NCI-H748 (cell line): ENCODE measurements at regions not wholly inside any gene's neighbourhood (a gene's known extent, or its start where the extent isn't known, plus 50 kb on each side); places are given as distances from the start of the nearest gene placed in this dataset.

ENCODE experiments used
- DNase-seq: peaks from one replicate; lab custom pipeline; 2025; ENCODE audit not compliant: unreplicated experiment; lab: John Stamatoyannopoulos, UW

GRCh38 chr7:46839651-46840050 is 742.3 kb downstream of the TNS3 start:
- no peak for DNase-seq

- DNase-seq: no peak
Measured at GRCh38 chr7:46838463-46838862, 743.4 kb downstream of the TNS3 start.

- no peak for DNase-seq
Measured at GRCh38 chr7:46835556-46835955, 746.4 kb downstream of the TNS3 start.

DNA sequence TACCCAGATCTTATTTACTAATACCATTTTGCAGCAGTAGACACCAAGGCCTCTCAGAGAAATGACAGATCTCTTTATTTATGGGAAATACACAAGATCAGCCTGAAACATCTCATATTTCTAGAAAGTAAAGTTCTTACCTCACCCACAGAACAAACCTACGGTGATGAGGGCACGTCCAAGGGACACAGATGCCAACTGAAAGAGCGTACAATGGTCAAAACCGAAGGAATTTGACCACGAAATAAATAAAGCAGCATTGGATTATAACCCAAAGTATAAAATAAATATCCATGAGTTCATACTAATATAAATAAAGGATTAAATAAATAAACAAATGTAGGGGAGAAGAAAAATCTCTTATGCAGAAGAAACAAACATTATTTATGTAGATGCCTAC is 747.0 kb downstream of the TNS3 start:
- no peak for DNase-seq

DNA sequence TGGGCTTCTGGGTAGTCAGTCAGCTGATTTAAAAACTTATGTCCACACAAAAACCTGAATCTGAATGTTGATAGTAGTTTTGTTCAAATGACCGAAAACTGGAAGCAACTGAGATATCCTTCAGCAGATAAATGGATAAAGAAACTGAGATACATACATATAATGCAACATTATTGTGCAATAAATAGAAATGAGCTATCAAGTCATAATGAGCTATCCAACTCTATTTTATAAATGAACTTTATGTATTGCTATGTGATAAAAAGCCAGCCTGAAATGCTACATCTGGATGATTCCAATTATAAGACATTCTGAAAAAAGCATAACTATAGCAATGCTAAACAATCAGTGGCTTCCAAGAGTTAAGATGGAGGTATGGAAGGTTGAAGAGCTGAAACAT is 748.7 kb downstream of the TNS3 start:
- DNase-seq: no peak

- DNase-seq: no peak
Measured at GRCh38 chr7:46832136-46832535, 749.8 kb downstream of the TNS3 start.

DNA sequence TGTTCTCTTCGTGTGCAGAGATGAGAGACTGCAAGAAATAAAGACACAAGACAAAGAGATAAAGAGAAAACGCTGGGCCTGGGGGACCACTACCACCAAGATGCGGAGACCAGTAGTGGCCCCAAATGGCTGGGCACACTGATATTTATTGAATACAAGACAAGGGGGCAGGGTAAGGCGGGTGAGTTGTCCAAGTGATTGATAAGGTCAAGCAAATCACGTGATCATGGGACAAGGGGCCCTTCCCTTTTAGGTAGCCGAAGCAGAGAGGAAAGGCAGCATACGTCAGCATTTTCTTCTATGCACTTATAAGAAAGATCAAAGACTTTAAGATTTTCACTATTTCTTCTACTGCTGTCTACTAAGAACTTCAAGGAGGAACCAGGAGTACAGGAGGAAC is 762.1 kb downstream of the TNS3 start:
- DNase-seq: no peak

DNA sequence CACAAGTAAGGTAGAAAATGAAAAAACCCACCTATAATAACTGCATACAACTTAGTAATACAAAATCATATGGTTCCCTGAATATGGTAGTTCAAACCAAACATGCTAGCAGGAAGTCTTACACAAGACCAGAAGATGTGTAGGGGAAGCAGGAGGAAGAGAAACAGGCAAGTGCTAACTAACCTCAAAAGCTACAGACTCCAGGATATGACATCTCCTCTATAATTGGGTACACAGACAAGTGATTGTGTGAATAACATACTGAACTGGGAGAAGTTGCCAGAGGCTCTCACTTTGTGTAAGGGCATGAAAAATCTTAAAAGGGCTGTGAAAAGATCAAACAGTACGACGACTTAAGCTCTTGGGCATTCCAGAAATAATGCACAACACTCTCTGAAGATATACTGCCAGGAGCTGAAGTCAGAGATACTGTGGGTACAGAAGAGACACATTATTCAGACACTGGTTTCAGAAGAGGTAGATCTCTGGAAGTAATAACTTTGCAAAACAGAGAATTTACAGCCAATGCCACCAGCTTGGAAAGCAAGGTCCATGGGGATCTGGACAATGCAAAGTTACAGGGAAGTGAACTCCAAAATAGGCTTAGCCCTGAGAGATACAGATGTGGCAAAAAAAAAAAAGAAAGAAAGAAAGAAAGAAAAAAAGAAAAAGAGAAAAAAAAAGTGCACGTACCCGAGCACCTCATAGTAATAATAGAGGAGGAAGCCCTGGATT is 767.2 kb downstream of the TNS3 start:
- DNase-seq: no peak

DNA sequence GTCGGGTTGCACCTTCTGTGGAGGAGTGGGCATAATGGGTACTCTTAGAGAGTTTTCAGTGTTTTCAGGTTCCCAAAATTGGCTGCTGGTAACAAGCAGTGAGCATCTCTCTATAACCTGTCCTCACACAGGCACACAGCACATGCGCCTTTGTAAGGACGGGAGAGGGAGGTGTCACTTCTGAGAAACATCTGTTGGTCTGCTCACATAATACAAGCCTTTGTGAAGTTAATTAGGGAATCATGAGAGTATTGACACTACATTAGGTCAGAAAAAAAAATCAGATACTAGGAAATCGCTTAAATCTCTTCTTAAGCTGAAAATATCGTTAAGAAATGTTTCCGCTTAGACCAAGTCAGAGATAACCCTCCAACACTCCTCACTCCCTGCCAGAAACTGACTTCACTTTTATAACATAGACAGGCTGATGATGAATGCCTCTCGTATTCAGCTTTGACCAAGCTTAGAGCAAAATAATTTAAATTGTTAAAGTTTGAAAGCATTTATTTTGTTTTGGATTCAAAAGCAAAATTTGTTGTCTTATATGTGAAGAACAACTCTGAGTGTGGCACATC is 769.7 kb downstream of the TNS3 start:
- DNase-seq: no peak

DNA sequence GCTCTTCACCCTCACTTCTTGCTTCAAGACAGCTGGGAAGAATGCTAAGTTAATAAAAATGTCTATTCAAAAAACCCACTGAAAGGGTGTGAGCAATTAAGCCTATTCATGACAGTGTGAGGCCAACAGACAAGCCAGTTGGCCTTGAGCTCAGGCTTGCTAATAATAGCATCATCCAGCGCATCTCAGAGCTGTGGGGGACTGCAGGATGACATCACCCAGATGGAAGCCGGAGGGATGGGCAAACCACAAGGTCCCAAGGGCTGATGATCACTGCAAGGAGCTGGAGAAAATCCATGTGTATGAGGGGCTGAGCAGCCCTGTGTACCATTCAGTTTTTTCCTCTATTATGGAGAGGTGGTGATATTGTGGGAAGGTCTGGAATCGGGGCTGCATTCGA is 770.4 kb downstream of the TNS3 start:
- DNase-seq: peak; percentile 15

DNA sequence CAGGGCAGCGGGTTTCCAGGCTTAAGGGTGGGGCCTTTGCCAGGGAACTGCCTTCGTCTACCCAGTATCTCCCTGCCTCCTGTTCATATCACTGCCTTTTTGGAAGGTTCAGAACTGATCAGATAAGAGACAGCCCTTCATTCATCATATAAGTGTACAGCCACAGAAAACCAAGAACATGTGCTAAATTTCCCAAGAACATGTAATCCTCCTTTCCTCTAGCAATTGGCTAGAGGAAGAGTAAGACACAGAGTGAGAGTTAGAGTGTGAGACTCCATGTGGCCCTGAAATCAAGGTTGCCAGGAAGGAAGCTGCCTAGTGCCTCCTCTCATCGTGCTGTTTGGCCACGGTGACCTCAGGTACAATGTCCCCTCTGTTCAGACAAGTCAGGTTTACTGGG is 770.9 kb downstream of the TNS3 start:
- no peak for DNase-seq

GRCh38 chr7:46809886-46810285 is 772.0 kb downstream of the TNS3 start:
- DNase-seq: no peak

- DNase-seq: no peak
Measured at GRCh38 chr7:46806856-46807255, 775.1 kb downstream of the TNS3 start.

DNA sequence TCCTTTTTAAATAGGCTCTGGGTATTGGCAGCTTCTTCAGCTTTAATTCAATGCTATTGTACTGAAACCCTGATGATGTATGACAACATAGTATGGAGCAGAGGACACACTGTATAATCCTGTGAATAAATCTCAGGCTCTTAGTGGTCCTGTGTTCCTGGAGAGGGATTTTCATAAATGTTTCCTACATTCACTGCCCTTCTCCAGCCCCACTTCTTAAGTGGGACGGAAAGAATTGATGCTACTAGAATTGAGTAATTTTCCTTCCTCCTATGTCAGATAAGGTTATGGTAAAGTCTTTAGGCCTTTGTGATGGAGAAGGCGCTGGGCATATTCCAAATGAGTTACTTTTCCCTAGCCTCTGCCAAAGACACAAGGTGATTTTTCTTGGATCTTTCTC is 779.4 kb downstream of the TNS3 start:
- no peak for DNase-seq

DNA sequence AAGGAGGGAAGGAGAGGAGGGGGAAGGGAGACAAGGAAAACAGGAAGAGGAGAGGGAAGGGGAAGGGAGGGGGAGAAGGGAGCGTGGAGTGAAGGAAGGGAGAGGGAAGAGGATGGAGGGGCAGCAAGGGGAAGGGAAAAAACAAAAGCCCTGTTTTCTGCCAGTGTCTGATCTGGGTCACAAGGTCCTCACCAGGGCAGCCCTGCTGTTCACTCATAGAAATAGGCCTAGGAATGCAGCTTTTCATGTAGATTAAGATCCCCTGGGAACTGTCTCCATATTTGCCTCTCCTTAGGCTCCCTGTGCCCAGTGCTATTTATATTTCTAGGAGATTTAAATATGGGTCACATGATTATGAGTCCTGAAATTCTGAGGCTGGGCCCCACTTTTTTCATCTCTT is 790.7 kb downstream of the TNS3 start:
- no peak for DNase-seq

- DNase-seq: no peak
Measured at GRCh38 chr7:46786995-46787394, 794.9 kb downstream of the TNS3 start.

GRCh38 chr7:46786221-46786954 is 795.5 kb downstream of the TNS3 start:
- no peak for DNase-seq

DNA sequence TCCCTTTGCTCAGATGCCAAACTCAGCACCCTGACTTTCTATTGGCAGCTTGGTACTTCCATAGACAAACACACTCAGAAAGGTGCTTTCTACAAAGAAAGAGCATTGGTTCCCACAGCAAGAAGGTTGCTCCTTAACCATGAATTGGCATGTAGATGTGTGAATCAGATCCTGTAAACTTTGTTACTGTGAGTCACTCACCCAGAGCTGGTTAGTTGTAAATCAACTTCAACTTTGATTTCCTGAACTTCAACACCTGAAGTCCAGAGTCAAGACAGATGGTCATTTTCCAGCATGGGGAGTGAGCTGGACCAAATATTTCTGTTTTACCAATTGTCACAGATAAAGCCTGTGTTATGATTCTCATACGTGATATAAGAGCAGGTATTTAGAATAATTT is 797.2 kb downstream of the TNS3 start:
- no peak for DNase-seq

GRCh38 chr7:46781901-46782439 is 799.9 kb downstream of the TNS3 start:
- DNase-seq: no peak

GRCh38 chr7:46776790-46777189 is 805.1 kb downstream of the TNS3 start:
- DNase-seq: peak; percentile 8

DNA sequence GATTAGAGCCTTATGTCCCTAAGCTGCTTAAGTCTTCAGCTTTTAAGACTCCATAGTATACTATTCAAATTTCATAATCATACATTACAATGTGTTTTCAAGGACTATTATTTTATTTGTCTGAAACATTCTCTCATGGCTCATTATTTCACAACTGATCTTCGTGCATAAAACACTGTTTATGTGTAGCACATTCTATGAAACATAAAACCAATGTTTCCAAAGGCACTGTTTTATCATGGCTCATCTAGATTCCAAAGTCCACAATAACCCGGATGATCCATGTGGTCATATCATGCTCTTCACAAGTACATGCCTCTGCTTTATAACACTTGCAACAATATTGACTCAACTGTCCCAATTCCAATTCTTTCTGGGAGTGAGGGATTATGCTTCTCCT is 806.1 kb downstream of the TNS3 start:
- DNase-seq: no peak

DNA sequence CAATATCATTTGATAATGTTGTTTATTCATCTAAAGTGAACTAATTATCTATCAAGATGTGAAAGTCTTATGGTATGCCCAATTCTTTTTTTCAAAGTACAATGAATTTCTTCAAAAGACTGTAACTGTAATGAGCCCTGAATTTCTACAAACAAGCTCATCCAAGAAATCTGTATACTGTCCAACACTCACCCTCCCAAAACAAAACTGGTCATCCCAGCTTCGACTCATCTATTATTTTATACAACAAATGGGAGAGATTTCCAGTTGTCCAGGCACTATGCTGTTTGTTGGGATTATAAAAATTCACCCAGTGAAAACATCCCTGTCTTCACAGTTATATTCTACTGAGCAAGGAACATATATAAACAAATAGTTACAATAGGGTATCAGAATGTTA is 806.9 kb downstream of the TNS3 start:
- DNase-seq: no peak
